AG09319 (cell line): ENCODE measurements at regions not wholly inside any gene's neighbourhood (a gene's known extent, or its start where the extent isn't known, plus 50 kb on each side); places are given as distances from the start of the nearest gene placed in this dataset.

ENCODE experiments used
- DNase-seq: peaks from one replicate; pipeline ENCODE4 v3.0.0-alpha.2; 2010; ENCODE audit warnings: low read depth; ENCODE audit errors: extremely low read depth
- TF ChIP-seq, protein P1 (sequence below): IDR thresholded peaks from 2 replicates; pipeline ENCODE4 v1.5.1; 2011; ENCODE audit warnings: low read depth, mild to moderate bottlenecking, inconsistent platforms, low read length, moderate library complexity

DNA sequence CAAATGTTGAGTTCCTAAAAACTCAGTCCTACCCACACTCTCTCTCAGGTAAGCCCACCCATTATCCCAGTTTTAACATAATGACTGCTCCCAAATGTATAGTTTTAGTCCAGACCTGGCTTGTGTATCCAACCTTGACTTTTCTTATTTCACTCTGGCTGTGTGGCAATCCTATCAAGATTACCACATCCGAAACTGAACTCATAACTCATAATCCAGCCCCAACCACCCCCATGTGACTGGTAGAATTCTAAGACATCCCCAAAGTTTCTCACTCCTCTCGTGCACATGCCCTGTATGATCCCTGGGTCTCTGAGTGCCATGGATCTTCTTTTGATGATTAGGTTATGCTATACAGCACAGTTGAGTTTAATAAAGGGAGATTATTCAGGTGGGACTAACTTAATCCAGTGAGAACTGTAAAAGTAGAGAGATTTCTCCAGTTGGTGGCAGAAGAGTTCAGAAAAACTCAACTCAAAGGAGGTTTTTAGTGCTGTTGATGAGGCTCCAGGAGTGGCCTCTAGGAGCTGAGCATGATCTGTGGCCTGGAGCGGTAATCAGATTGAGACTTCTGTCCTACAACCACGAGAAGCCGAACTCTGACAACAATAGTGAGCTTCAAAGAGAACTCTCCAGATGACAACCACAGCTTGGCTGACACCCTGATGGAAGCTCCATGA is 413.4 kb downstream of the ZNF536 start:
- TF ChIP-seq, protein P1, sequence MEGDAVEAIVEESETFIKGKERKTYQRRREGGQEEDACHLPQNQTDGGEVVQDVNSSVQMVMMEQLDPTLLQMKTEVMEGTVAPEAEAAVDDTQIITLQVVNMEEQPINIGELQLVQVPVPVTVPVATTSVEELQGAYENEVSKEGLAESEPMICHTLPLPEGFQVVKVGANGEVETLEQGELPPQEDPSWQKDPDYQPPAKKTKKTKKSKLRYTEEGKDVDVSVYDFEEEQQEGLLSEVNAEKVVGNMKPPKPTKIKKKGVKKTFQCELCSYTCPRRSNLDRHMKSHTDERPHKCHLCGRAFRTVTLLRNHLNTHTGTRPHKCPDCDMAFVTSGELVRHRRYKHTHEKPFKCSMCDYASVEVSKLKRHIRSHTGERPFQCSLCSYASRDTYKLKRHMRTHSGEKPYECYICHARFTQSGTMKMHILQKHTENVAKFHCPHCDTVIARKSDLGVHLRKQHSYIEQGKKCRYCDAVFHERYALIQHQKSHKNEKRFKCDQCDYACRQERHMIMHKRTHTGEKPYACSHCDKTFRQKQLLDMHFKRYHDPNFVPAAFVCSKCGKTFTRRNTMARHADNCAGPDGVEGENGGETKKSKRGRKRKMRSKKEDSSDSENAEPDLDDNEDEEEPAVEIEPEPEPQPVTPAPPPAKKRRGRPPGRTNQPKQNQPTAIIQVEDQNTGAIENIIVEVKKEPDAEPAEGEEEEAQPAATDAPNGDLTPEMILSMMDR = no peak
- no peak for DNase-seq

DNA sequence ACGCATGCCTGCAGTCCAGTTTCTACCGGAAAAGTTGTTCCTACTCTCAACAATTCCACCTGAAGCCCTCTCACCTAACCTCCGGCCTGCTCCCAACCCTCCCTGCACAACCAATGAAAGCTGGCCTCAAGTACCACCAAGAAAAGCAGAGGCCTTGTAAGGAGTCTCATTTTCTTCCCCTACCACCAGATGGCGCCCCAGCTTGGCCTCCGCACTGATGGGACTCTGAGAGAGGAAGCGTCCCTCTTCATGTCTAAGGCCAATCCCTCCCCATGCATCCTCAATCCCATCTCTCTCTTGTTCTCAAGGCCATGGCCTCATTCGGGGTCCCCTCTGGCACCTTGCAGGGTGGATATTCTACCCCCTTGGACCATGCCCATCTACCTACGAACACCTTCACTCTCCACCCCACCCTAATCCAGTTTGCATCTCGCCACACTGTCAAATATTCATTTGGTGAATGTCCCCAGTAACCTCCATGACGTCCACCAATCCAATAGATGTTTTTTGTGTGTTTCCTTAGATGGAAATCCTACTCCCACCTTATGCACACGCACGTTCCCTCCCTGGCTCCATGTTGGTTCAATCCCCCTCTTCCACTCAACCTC is 412.8 kb downstream of the ZNF536 start:
- TF ChIP-seq, protein P1 = peak; percentile 57
- DNase-seq = no peak

DNA sequence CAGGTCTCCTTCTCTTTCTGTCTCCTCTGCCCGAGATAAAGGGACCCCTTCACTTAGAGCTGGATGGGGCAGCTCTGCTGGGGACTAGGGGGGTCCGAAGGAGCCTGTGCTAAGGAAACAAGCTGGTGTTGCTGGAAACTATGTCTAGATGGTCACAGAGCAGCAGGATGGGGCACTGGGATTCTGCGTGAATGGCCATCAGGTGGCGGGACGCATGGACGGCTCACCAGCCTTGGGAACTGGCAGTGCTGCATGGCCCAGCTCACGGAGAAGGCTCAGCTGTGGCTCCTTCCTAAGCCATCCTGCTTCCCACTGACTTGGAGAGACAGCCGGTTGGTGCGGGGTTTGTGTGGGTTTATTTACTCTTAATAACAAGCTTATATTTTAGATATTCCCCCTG is 411.8 kb downstream of the ZNF536 start:
- TF ChIP-seq, protein P1 = no peak
- no peak for DNase-seq

DNA sequence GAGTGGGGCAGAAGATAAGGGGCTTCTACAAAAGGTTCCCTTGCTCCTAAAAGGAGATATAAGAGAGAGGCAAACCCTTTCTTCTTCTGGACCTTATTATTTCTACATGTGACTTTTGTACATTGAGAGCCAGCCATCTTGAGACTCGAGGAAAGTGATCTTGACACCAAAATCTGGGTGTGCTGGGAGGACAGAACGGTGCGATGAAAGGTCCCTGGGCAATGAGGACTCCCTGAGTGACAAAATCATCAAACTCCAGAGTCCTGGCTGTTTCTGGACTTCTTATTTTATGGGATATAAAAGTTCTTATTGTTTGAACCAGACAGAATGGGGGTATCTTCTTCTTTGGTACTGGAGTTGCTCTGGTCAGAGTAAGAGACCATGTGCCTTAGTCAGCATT is 411.0 kb downstream of the ZNF536 start:
- DNase-seq = no peak

DNA sequence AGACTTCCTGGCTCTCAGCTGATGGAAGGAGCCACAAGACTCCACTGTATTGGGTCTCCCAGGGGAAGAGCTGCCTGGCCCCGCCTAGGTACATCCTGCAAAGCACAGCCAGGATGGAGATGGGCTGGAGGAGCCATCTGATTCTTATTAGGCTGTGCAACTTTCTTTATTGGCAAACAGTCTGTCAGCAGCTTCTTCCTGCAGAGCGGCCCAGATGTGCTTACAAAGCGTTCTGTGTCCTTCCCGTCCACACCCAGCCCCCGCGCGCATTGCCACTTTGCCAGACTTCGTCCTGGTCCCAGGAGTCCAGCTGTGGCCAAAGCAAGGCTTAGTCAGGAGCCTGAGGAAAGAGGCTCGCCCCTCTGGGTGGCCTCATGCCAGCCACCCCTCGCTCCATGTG is 409.3 kb downstream of the ZNF536 start:
- no peak for DNase-seq
- TF ChIP-seq, protein P1 = no peak

More for the DNA sequence above, 411.0 kb downstream of the ZNF536 start:
- TF ChIP-seq, protein P1 = no peak

DNA sequence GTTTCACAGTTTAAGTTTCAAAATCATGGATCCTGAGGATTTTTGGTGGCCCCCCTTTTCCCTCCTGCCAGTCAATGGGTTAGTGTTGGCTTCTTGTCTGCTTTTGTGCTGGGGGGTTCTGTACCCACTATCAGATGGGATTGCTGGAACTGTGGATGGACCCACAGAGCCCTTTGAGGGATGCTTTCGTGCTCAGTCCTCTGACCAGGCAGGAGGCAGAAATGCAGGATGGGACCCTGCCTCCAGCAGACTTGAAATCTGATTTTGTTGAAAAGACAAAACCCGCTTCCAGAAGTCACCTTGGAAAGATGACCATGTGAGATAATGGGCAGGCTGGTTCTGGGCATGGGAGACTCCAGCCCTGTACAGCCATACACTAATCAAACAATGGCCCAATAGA is 408.9 kb downstream of the ZNF536 start:
- TF ChIP-seq, protein P1 = no peak
- no peak for DNase-seq

DNA sequence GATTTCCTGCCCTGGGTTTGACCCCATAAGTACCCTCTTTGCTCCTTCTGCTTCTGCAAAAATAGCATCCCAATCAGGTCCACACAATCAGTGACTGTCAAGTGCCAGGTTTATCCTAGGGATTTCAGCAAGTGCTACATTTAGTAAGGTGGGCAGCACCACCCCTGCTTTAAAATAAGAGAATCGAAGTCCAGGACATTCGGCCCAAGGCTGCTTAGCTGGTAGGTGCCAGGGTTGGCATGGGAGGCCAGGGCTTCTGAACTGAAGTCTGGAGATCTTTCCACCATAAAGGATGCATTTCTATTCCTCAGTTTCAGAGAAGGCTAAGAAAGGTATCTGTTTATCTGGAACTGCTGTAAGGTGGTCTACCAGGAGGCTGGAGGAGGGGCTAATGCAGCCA is 408.3 kb downstream of the ZNF536 start:
- TF ChIP-seq, protein P1 = no peak
- no peak for DNase-seq
